ENCODE measurements at regions not wholly inside any gene's neighbourhood (a gene's known extent, or its start where the extent isn't known, plus 50 kb on each side); places are given as distances from the start of the nearest gene placed in this dataset.
"Not testable (repeated sequence)": the region's sequence is repeated elsewhere in the genome, so short reads cannot be mapped to it uniquely, and the experiment has no call there.

DNA sequence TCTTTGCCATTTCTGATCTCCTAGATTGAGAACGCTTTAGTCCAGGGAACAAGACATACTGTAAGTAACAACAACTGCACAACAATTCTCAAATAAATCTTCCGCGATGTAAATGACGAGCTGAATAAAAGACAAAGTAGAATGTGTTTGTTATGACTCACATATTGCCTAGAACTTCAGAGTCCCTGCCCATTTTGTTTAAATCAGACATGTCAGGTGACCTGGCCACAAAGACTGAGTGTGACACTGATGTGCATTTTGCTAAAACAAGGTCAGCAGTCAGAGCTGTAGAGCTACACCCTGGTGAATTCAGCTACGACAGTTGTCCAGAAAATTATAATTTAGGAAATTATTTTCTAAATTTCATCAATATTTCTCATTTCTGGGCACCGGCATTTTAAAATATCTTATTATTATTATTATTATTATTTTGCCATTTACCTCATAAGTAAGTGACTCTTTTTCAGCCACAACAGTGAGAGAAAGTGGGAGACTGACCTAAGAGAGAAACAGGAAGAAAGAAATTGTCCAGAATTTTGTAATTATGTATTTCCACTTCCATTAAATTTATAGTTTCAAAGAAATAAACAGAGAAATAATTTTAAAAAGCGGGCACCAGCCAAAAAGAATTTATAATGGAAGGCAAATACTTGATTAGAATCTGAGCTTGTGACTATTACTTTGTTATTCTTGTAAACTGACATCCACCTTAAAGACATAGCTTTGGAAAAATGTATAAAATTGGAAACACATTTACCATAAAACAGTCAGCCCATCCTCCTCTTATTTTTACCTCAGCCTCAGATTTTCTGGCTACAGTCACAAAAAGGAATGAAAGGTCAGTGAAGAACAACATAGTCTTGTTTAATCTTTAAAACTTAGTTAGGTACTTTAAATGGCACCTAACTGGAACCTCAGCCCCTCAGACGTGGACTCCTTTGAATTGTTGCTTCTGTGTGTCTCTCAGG lies 157.0 kb upstream of the CITED2 start:
- DNase-seq: no peak

DNA sequence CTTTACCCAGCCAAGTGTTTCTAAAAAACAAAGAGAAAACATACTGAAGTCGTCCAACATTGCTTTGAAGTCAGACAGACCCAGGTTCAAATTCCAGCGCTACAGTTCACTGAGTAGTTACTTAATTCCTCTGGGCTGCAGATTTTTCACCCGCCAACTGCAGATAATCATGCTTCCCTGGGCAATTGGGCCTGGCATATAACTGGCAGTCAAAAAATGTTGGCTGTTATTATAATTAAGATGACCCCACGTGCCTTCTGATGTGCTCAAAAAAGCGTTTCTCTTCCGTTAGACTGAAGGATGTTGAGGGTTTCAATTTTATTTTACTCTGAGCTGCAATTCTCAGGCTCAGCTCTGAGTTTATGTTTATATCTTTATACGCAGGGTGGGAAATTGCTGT lies 156.1 kb upstream of the CITED2 start:
- no peak for DNase-seq

DNA sequence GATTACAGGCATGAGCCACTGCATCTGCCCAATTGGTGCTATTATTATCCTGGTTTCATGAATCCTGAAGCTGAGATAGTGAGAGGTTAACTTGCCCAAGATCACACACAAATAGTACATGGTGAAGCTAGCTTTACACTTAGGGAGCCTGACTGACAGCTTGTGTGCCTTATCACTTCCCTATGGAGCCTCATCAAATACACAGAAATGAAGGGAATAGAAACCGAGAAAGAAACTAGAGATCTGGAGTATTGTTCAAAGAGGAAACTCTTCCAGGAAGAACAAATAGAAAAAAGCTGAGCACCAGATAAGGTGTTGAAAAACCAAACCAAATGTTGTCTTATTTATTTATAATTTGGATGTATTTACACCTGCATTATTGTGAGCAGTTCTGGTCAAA lies 155.0 kb upstream of the CITED2 start:
- no peak for DNase-seq

DNA sequence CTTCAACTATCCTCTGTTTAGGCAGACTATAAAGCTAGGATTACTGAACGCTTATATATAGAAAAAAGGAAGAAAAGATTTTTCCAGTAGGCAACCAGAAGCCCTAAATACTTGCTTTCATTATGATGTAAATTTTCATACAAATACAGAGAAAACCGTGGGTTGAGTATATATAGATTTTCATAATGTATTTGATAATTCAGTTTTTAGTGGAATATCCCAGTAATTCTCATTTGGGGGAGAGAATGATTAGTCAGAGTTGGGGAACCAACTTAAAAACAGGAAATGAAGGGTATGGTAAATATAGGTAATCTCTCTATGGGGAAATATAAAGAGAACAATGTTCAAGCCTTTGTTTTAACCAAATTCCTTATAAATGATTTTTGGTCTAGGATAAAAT lies 154.0 kb upstream of the CITED2 start:
- no peak for DNase-seq

DNA sequence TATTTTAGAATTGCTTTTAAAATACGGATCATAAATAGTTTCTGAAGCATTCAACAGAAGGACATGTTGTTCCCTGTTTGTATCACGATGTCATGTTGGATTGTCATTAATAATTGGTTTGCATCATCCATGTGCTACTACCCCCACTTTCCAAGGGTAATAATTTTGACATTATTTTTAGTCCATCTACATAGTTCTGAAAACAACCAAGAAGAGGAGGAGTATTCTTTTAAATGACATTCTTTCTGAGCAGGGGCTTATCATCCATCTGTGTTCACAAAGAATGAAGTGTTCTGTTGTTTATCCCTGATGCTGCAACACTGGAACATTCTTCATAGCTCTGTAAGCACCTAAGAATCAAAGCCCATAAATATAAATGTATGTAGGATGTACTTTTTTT lies 151.0 kb upstream of the CITED2 start:
- no peak for DNase-seq

- DNase-seq: no peak
These were observed 149.5 kb upstream of the CITED2 start for GRCh38 chr6:139523986-139524385.

GRCh38 chr6:139522511-139523220 lies 148.2 kb upstream of the CITED2 start:
- DNase-seq: no peak

- DNase-seq: no peak
These were observed 146.9 kb upstream of the CITED2 start for GRCh38 chr6:139521338-139521737.

GRCh38 chr6:139520321-139520768 lies 145.9 kb upstream of the CITED2 start:
- no peak for DNase-seq

- no peak for DNase-seq
These were observed 145.2 kb upstream of the CITED2 start for GRCh38 chr6:139519571-139520031.

DNA sequence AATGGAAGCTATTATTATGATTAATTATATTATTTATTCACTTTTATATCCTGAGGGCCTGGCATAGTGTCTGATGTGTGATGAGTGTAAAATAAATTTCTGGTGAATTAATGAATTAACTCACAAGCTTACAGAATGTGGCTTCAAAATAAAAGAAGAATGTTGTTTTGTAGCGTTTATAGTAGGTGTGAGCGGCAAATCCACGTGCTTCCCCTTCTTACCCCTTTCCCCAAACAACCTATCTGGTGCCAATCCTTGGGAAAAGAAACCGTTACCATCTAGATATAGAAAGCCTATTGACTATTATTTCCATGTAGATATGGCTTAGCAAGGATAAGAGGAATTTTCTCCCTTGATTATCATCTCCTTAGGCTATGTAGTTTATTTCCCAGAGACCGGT lies 144.6 kb upstream of the CITED2 start:
- no peak for DNase-seq

- no peak for DNase-seq
These were observed 144.2 kb upstream of the CITED2 start for GRCh38 chr6:139518556-139519091.

DNA sequence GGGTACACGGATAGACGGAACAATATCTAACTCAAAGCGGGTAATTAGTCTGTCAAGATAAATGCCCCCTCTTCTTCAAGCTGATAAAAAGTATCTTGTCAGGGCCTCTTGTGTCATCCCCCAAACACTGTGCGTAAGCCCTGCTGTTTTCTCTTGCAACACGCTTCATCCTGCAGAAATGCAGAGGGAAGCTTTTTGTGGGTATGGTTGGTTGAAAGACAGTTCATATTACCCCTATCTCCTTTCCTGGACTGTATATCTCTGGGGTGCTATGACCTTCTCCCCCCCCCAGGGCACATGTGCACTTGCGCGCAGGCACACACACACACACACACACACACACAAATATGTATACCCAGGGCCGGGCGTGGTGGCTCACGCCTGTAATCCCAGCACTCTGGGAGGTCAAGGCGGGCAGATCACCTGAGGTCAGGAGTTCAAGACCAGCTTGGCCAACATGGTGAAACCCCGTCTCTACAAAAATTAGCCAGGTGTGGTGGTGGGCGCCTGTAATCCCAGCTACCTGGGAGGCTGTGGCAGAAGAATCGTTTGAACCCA lies 143.6 kb upstream of the CITED2 start:
- DNase-seq: not testable (repeated sequence)

DNA sequence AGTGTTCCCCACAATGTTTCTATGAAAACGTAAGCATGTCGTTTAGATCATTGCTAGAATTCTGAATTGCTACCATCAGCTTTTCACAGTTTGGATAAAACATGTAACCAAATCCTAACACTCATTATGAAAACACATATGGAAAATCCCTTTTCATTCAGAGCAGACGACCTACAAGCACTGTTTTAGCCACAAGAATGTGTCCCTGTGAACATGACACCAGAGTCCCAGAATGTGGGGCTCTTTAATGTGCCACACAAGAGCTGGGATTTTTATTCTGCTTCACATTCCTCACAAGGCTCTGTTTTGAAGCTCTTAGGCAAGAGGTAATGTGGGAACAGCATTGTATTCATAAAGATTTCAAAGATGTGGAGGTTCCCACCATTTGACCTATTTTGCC lies 141.1 kb upstream of the CITED2 start:
- no peak for DNase-seq

- DNase-seq: no peak
These were observed 140.4 kb upstream of the CITED2 start for GRCh38 chr6:139514819-139515218.

GRCh38 chr6:139510040-139510790 lies 135.8 kb upstream of the CITED2 start:
- no peak for DNase-seq

DNA sequence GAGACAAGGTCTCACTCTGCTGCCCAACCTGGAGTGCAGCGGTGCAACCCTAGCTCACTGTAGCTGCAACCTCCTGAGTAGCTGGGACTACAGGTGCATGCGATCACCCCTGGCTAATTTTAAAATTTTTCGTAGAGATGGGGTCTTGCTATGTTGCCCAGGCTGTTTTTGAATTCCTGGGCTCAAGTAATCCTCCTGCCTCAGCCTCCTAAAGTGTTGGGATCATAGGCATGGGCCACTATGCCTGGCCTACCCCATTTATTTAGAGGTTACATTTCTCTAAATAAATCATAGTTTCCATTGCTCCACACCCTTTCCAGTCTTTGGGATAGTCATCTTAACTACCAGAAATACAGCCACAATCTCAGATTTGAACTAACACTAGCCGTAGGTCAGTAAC lies 134.7 kb upstream of the CITED2 start:
- DNase-seq: no peak

GRCh38 chr6:139508576-139508975 lies 134.1 kb upstream of the CITED2 start:
- DNase-seq: peak; percentile 28

- DNase-seq: no peak
These were observed 133.6 kb upstream of the CITED2 start for GRCh38 chr6:139508023-139508422.

GRCh38 chr6:139500977-139501376 lies 126.5 kb upstream of the CITED2 start:
- no peak for DNase-seq

DNA sequence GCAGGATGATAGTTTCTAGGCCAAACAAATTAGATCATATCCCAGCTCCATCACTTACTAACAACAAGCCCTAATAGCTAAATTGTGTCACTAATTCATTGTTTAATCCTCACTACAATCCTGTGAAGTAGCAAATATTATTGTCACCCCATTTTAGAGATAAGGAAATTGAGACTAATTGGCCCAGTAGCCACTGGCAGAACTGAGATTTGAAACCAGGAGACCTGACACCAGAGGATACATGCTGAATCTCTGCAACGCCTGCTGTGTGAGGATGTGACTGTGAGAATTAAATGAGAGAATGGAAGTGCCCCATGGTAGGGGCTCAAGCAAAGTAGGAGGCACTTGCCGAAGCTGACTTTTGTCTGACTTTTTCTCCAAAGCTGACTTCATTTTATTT lies 124.3 kb upstream of the CITED2 start:
- no peak for DNase-seq

GRCh38 chr6:139497345-139497961 lies 123.0 kb upstream of the CITED2 start:
- no peak for DNase-seq

Measured in NCI-H510A treated with DMSO at 0.1 percent for 48 hours (cell line).